ENCODE measurements at regions not wholly inside any gene's neighbourhood (a gene's known extent, or its start where the extent isn't known, plus 50 kb on each side); places are given as distances from the start of the nearest gene placed in this dataset.

- TF ChIP-seq CTCF (IDR thresholded peaks at IDR 0.05) (no peak), POLR2A (IDR thresholded peaks at IDR 0.05) (no peak), EP300 (IDR thresholded peaks at IDR 0.05) (no peak)
These were observed 873.8 kb downstream of the BRD1 start for GRCh38 chr22:48953830-48954229.

Measured in tibial nerve (tissue), 4 donors.